Epidermal melanocyte (primary cell): ENCODE measurements at regions not wholly inside any gene's neighbourhood (a gene's known extent, or its start where the extent isn't known, plus 50 kb on each side); places are given as distances from the start of the nearest gene placed in this dataset.

ENCODE experiments used
- DNase-seq: peaks from one replicate; pipeline ENCODE4 v3.0.0; 2011; ENCODE audit warnings: low spot score; ENCODE audit not compliant: insufficient read length

- no peak for DNase-seq
Observed at GRCh38 chr18:8943900-8944870, 158.3 kb upstream of the NDUFV2 start.

GRCh38 chr18:8944871-8945245 lies 157.6 kb upstream of the NDUFV2 start:
- DNase-seq, result no peak

- no peak for DNase-seq
Observed at GRCh38 chr18:8945514-8945913, 157.0 kb upstream of the NDUFV2 start.

GRCh38 chr18:8946066-8946838 lies 156.2 kb upstream of the NDUFV2 start:
- DNase-seq, result peak; percentile 41

- DNase-seq, result no peak
Observed at GRCh38 chr18:8947566-8947965, 154.9 kb upstream of the NDUFV2 start.

GRCh38 chr18:8948011-8948410 lies 154.5 kb upstream of the NDUFV2 start:
- DNase-seq, result no peak

- DNase-seq, result peak; percentile 31
Observed at GRCh38 chr18:8948471-8949149, 153.9 kb upstream of the NDUFV2 start.

GRCh38 chr18:8949206-8949605 lies 153.3 kb upstream of the NDUFV2 start:
- DNase-seq, result no peak

- no peak for DNase-seq
Observed at GRCh38 chr18:8951491-8951890, 151.0 kb upstream of the NDUFV2 start.

GRCh38 chr18:8952174-8952573 lies 150.3 kb upstream of the NDUFV2 start:
- no peak for DNase-seq

GRCh38 chr18:8952769-8953760 lies 149.4 kb upstream of the NDUFV2 start:
- DNase-seq, result peak; percentile 64

- no peak for DNase-seq
Observed at GRCh38 chr18:8957731-8958130, 144.8 kb upstream of the NDUFV2 start.

GRCh38 chr18:8958660-8959059 lies 143.8 kb upstream of the NDUFV2 start:
- no peak for DNase-seq

GRCh38 chr18:8959551-8960135 lies 142.9 kb upstream of the NDUFV2 start:
- no peak for DNase-seq

- DNase-seq, result no peak
Observed at GRCh38 chr18:8960740-8961657, 141.5 kb upstream of the NDUFV2 start.

GRCh38 chr18:8962192-8962779 lies 140.2 kb upstream of the NDUFV2 start:
- DNase-seq, result no peak

- no peak for DNase-seq
Observed at GRCh38 chr18:8962855-8963635, 139.5 kb upstream of the NDUFV2 start.

- DNase-seq, result no peak
Observed at GRCh38 chr18:8963876-8964275, 138.6 kb upstream of the NDUFV2 start.
